Loucy (cell line): ENCODE measurements at regions not wholly inside any gene's neighbourhood (a gene's known extent, or its start where the extent isn't known, plus 50 kb on each side); places are given as distances from the start of the nearest gene placed in this dataset.

Experiments
- H2AFZ ChIP-seq: fragments of 200-600 bp; sonication (generic); 2 replicates; pipeline ENCODE4 v1.6.0; 2016; ENCODE audit warnings: antibody characterized with exemption, mild to moderate bottlenecking, low read length, moderate library complexity
- H3F3A ChIP-seq: fragments of 200-600 bp; 2 replicates; pipeline ENCODE4 v1.6.0; 2016; ENCODE audit warnings: antibody characterized with exemption, low read depth, mild to moderate bottlenecking
- H3K27me3 ChIP-seq: fragments of 200-600 bp; sonication (generic); 2 replicates; pipeline ENCODE4 v1.6.1; 2014; ENCODE audit warnings: low read length, mild to moderate bottlenecking; ENCODE audit not compliant: insufficient read depth, poor library complexity, severe bottlenecking
- H3K36me3 ChIP-seq: fragments of 200-600 bp; sonication (generic); 2 replicates; pipeline ENCODE4 v1.6.1; 2016; ENCODE audit warnings: low read length; ENCODE audit not compliant: insufficient read depth
- H3K4me1 ChIP-seq: fragments of 200-600 bp; sonication (generic); 2 replicates; pipeline ENCODE4 v1.5.1; 2014; ENCODE audit warnings: low read length, mild to moderate bottlenecking; ENCODE audit not compliant: insufficient read depth, poor library complexity, severe bottlenecking
- H3K4me2 ChIP-seq: fragments of 200-600 bp; sonication (generic); 2 replicates; pipeline ENCODE4 v1.6.0; 2014; ENCODE audit warnings: antibody characterized with exemption, low read length, low read depth, mild to moderate bottlenecking; ENCODE audit not compliant: poor library complexity, severe bottlenecking
- H3K4me3 ChIP-seq: fragments of 200-600 bp; sonication (generic); 2 replicates; pipeline ENCODE4 v1.5.1; 2014; ENCODE audit warnings: low read length, mild to moderate bottlenecking, mixed read lengths; ENCODE audit not compliant: poor library complexity, severe bottlenecking
- H3K79me2 ChIP-seq: fragments of 200-600 bp; sonication (generic); 2 replicates; pipeline ENCODE4 v1.6.1; 2014; ENCODE audit warnings: low read length; ENCODE audit not compliant: insufficient read depth
- H3K9ac ChIP-seq: fragments of 200-600 bp; sonication (generic); 2 replicates; pipeline ENCODE4 v1.6.0; 2014; ENCODE audit warnings: mild to moderate bottlenecking, low read depth, low read length, moderate library complexity; ENCODE audit not compliant: poor library complexity, severe bottlenecking
- H3K9me2 ChIP-seq: fragments of 200-600 bp; sonication (generic); replicated peaks from 2 replicates; pipeline ENCODE4 v1.6.1; 2016; ENCODE audit warnings: low read depth, low read length, mixed read lengths
- H3K9me3 ChIP-seq: fragments of 200-600 bp; sonication (generic); 2 replicates; pipeline ENCODE4 v1.6.1; 2014; ENCODE audit warnings: mild to moderate bottlenecking, antibody characterized with exemption, low read length, low read depth; ENCODE audit not compliant: insufficient read depth
- H4K20me1 ChIP-seq: fragments of 200-600 bp; sonication (generic); 2 replicates; pipeline ENCODE4 v1.6.0; 2014; ENCODE audit warnings: antibody characterized with exemption, low read length, mild to moderate bottlenecking; ENCODE audit not compliant: insufficient read depth, poor library complexity, severe bottlenecking
- CTCF ChIP-seq: fragments of 200-600 bp; sonication (generic); conservative IDR thresholded peaks from 2 replicates; pipeline ENCODE4 v1.5.1; 2014; ENCODE audit warnings: mild to moderate bottlenecking, antibody characterized with exemption, low read length
- EZH2phosphoT487 ChIP-seq: fragments of 200-600 bp; IDR thresholded peaks from 2 replicates; pipeline ENCODE4 v1.6.1; 2018; ENCODE audit warnings: antibody characterized with exemption, mild to moderate bottlenecking, moderate library complexity, borderline replicate concordance

- Histone ChIP-seq H2AFZ (no peak overlapping the region), H3K36me3 (no peaks in the 10 kb centered on the region), H3K4me1 (no peaks in the 10 kb centered on the region), H3F3A (no peaks in the 10 kb centered on the region), H3K9me3 (peaks cover 7% of the 10 kb centered on the region; the same call in 1 of the 2 replicates), H4K20me1 (no peaks in the 10 kb centered on the region), H3K9me2 (no peaks in the 10 kb centered on the region), H3K4me2 (no peak overlapping the region), H3K79me2 (no peaks in the 10 kb centered on the region), H3K9ac (no peak overlapping the region), H3K27me3 (no peaks in the 10 kb centered on the region), H3K4me3 (no peak overlapping the region)
- TF ChIP-seq CTCF: no peak
- TF ChIP-seq EZH2phosphoT487: no peak
These were observed 79.7 kb downstream of the SALL1 start for GRCh38 chr16:51071326-51071725.

- Histone ChIP-seq H3K9me2 (no peaks in the 10 kb centered on the region), H3F3A (no peaks in the 10 kb centered on the region), H3K4me3 (no peak overlapping the region), H3K9me3 (no peaks in the 10 kb centered on the region; the same call in 1 of the 2 replicates), H2AFZ (no peak overlapping the region), H4K20me1 (no peaks in the 10 kb centered on the region), H3K4me2 (no peak overlapping the region), H3K9ac (no peak overlapping the region), H3K36me3 (no peaks in the 10 kb centered on the region), H3K4me1 (no peaks in the 10 kb centered on the region), H3K79me2 (no peaks in the 10 kb centered on the region), H3K27me3 (no peaks in the 10 kb centered on the region)
- no peak for TF ChIP-seq EZH2phosphoT487
- TF ChIP-seq CTCF: no peak
These were observed 83.7 kb downstream of the SALL1 start for GRCh38 chr16:51067352-51067751.

DNA sequence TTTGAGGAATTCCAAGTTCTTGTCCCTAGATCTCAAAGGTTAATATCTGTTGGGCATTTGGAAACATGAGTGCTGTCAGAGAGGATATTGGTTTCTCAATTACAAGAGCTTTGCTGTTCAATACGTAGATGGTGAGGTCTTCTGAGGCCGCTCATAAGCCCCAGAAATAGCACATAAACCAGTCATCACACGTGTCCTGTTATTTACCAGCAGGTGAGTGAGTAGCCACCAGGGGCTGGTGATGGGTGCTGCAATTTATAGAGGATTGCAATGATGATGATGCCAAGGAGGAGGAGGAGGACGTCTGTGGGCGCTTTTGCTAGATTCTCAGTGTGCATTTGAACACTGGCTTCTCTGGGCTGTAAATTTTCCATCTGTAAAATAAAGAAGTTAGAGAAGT lies 89.0 kb downstream of the SALL1 start:
- no peaks in the 10 kb centered on the region for H3K9me2 ChIP-seq
- H3K9ac ChIP-seq: no peak overlapping the region
- no peaks in the 10 kb centered on the region for H3K27me3 ChIP-seq
- TF ChIP-seq CTCF (no peak), EZH2phosphoT487 (no peak)
- H3F3A ChIP-seq: no peaks in the 10 kb centered on the region
- no peak overlapping the region for H2AFZ ChIP-seq
- no peaks in the 10 kb centered on the region for H3K4me1 ChIP-seq
- no peaks in the 10 kb centered on the region for H3K79me2 ChIP-seq
- no peaks in the 10 kb centered on the region for H3K9me3 ChIP-seq
- H4K20me1 ChIP-seq: no peaks in the 10 kb centered on the region
- H3K4me2 ChIP-seq: no peak overlapping the region
- H3K4me3 ChIP-seq: no peak overlapping the region
- no peaks in the 10 kb centered on the region for H3K36me3 ChIP-seq
